Activated CD4-positive, CD25-positive, alpha-beta regulatory T cell treated with anti-CD3 and anti-CD28 coated beads, Interleukin-2, amount 50 U/mL, for 72 hours (primary cell): ENCODE measurements at regions not wholly inside any gene's neighbourhood (a gene's known extent, or its start where the extent isn't known, plus 50 kb on each side); places are given as distances from the start of the nearest gene placed in this dataset.

Source experiments
- DNase-seq: peaks from one replicate; pipeline ENCODE4 v3.0.0; 2021

- no peak for DNase-seq
Observed at GRCh38 chr2:208545403-208546042, 138.9 kb downstream of the PTH2R start.

- no peak for DNase-seq
Observed at GRCh38 chr2:208546107-208546506, 139.5 kb downstream of the PTH2R start.

- DNase-seq, result no peak
Observed at GRCh38 chr2:208546860-208547650, 140.5 kb downstream of the PTH2R start.

DNA sequence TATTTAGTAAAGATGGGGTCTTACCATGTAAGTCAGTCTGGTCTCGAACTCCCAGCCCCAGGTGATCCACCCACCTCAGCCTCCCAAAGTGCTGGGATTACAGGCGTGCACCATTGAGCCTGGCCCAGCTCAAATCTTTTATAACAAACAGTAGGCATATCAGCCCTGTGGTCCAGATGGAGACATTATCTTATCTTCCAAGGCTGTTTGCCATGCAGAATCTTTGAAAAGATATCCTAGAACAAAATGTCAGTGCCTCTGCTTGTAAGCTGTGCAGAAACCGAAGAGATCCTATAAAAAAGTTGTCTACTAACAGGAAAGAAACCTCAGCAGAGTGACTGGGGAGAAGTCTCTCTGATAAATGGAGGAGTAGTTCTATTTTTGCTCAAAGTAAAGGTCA, 142.1 kb downstream of the PTH2R start:
- no peak for DNase-seq

DNA sequence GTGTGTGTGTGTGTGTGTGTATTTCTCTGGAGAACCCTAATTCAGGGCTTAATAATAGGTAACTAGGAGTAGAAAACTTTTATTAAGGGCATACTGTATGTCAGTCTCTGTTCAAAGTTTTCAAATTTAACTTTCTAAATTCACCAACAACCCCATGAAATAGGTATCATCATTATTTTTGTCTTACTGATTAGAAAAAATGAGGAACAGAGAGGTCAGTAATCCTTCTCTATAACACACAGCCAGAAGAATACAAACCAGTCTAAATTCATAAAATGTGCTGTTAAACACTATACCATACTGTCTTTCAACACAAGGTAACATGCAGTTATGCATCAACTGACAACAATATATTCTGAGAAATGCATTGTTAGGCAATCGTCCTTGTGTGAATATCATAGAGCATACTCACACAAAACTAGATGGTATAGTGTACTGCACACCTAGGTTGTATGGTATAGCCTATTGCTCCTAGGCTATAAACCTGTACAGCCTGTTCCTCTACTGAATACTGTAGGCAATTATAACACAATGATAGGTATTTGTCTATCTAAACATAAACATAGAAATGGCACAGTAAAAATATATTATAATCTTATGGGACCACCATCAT, 143.1 kb downstream of the PTH2R start:
- DNase-seq, result no peak

DNA sequence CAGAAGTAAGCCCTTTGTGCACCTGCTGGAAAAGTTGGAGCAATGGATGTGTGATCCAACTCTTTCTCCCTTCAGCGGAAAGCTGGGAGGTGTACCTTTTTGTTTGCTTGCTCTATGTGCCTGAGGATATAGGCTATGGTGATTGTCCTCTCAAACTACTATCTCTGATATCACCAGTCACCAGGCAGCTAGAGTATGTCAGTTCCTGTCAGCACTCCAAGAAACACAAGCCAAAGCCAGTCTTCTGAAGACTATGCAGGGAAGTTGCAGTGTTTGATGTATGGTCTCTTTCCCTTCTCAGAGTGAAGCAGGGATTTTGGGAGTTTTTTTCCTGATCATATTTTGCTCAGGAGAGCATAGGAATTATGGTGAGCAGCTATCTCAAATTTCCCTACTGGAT, 146.4 kb downstream of the PTH2R start:
- DNase-seq, result no peak

- DNase-seq, result no peak
Observed at GRCh38 chr2:208556983-208557484, 150.4 kb downstream of the PTH2R start.

- no peak for DNase-seq
Observed at GRCh38 chr2:208565690-208566416, 159.3 kb downstream of the PTH2R start.

DNA sequence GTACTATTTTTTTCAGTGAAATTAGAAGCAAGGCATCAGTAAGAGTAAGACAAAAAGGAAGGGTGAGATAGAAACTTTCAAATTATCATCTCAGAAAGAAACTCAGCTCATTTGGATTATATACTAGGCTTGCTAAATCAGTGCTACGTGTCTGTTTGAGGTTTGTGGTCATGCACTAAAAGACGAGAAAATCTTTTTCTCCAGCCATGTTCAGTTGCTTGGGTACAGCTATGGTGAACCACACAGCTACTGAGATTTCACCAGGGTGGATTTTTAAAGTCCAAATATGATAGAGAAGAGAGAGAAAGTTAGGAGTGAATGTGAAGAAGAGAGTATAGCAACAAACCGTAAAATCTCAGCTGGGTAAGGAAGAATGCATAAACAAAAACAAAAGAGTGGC, 161.6 kb downstream of the PTH2R start:
- no peak for DNase-seq

DNA sequence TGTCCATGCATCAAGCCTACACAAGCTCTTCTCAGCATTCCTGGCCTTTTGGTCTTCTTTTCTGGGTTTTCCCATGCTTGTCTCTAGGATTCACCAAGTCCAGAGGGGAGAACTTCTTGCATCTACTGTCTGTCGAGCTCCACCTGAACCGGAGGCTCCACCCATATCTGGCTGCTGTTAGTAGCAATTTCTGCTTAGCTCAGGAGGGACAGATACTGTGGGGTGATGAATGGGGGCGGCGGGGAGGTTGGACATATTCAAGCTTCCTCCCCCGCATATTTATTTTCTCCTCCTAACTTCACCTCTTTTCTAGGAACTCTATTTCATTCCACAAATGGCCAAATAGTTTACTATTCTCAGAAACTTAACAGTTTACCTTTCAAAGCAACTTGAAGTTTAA, 163.5 kb downstream of the PTH2R start:
- DNase-seq, result no peak

- no peak for DNase-seq
Observed at GRCh38 chr2:208570851-208571763, 164.5 kb downstream of the PTH2R start.

GRCh38 chr2:208571764-208572131, 165.2 kb downstream of the PTH2R start:
- DNase-seq, result no peak

GRCh38 chr2:208573569-208573968, 167.0 kb downstream of the PTH2R start:
- no peak for DNase-seq

- no peak for DNase-seq
Observed at GRCh38 chr2:208579678-208580077, 173.1 kb downstream of the PTH2R start.

DNA sequence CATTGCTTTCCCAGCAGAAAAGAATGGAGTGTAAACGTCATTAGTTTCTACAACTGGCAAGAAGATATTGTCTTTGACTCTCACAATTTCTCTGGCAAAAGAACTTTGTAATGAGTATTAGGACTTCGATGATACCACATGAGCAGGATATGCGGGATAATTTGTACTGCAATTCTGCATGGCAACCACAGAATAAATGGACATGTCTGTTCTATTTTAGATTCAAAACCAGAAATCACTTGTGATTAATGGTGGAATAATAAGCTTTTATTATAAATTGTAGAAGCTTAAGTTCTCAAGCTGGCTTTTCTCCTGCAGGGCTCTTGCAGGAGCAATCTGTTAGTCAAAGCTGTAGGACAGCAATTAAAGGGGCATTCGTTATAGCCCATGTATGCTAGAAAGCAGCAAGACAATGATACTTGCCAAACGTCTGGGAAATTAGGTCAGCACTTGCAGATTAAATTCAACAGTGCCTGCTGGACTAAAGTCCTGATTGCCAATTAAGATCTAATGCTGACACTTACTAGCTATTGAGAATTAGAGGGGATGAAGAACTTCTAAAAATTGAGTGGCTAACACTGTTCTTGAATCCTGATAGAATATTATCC, 177.9 kb downstream of the PTH2R start:
- DNase-seq, result no peak

- no peak for DNase-seq
Observed at GRCh38 chr2:208586516-208586915, 179.9 kb downstream of the PTH2R start.

DNA sequence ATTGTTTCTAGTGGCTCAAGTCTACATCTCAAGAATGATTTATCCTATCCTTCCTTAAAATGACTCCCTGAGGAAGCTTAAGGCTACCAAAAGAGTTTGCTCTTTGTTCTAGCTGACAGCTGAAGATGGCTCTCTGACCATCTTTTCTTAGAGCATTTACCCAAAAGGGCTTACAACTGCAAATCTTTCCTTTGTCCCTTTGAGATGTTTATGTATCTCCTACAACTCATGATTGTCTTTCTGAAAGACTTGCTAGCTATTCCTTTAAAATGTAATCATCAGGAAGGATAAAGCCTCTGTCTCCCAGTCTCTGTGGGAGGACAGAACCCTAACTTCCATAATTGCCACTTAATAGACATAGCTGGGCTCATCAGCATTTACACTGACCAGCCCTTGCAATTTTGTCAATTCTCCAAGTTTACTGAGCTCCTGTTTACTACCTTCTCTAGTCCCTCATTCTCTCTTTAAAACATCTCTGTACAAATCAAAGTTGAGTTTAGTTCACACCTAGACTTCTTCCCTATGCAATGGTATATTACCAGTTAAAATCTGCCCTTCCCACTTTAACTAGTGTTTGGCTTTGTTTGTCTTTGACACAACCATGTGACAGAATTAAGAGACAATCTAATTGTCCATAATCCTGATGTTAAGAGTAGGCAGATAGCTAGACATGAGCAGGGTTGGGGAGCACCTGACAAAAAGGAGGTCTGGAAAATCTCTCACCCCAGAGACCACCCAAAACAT, 188.2 kb downstream of the PTH2R start:
- DNase-seq, result no peak

DNA sequence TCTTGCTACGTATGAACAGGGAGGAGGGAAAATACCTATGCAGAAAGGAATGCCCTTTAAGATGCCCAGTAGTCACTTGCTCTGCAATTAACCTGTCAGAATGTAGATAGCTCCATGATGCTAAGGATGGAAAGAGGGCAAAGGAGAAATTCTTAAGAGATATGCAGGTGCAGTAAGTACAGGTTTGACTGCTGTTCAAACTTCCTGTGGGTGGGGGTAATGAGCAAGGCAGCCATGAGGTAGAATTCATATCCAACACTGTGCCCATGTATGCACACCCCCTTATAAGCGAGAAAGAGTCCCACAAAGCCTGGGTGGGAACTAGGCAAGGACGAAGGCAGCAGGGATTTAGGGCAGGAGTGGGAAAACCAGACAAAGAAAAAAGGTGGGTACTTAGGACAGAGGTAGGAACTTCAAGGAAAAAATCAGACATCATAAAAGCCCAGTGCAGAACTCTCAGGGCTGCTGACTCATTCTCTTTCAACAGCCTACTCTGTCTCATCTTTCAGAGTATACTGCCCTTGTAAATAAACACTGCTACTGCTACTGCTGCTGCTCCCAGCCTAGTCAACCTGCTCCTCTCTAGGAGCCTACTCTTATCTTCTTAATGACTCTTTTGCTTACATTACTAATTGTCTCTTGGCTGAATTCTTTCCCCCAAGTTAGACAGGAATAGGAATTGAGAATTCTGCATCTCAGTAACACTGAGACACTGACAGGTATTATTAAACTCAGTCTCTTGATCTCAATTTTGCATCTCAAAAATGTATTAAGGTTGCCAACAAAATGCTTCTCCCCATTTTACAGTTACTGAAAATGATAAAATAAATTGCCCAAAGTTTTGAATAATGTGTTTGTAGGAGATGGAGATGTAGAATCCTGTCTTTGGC, 189.0 kb downstream of the PTH2R start:
- DNase-seq, result no peak

- no peak for DNase-seq
Observed at GRCh38 chr2:208607694-208608093, 201.1 kb downstream of the PTH2R start.
